HG03442 (cell line): ENCODE measurements at regions not wholly inside any gene's neighbourhood (a gene's known extent, or its start where the extent isn't known, plus 50 kb on each side); places are given as distances from the start of the nearest gene placed in this dataset.
"Not testable (repeated sequence)": the region's sequence is repeated elsewhere in the genome, so short reads cannot be mapped to it uniquely, and the experiment has no call there.

Experiments
- ATAC-seq: cut with Tn5 transposase; IDR thresholded peaks from one replicate; pipeline ENCODE4 v1.9.1; 2021; ENCODE audit warnings: mild to moderate bottlenecking, moderate library complexity; ENCODE audit not compliant: unreplicated experiment

DNA sequence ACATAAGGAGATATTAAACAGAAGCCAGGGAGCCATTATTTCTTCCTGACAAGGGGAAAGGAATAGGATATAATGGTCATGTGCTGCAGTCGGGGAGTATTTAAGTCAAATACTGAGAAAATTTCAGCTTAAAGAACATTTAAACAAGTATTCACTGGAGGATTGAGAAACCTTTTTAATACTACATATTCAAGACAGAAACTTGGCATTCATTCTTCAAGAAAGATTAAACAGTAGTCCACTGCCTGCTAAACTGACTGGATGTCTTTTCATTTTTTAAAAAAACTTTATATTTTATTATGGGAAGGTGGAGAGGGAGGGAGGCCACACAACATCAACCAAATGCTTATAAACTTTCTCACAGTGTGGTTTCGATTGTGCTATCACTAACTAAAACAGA, 107.4 kb upstream of the CBLB start:
- ATAC-seq, result no peak

DNA sequence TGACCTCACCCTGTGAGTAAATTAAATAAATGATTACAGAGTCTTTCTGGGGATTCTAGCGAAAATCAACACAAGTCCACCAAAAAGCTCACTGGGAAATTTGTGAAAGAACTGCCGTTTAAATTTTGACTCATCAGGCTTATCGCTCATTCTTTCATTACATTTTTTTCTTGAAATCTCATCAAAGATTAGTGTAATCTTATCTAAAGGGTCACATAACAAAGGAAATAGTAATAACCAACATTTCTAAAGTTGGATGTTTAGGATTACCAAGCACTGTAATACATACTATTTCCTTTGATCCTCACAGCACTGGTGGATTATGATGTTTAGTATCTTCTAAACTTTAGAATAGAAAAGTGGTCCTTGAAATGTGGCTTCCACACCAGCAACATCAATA, 111.1 kb upstream of the CBLB start:
- no peak for ATAC-seq

DNA sequence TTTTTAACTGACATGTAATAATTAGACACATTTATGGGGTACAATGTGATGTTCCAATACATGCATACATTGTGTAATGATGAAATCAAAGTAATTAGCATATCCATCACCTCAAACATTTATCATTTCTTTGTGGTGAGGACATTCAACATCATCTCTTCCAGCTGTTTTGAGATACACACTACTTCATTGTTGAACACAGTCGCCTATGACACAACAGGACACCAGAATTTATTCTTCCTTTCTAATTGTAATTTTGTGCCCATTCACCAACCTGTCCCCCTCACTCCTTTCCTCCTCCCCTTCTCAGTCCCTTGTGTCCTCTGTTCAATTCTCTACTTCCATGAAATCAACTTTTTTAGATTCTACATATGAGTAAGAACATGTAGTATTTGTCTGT, 113.4 kb upstream of the CBLB start:
- no peak for ATAC-seq

- no peak for ATAC-seq
Observed at GRCh38 chr3:105984837-105985236, 116.0 kb upstream of the CBLB start.

DNA sequence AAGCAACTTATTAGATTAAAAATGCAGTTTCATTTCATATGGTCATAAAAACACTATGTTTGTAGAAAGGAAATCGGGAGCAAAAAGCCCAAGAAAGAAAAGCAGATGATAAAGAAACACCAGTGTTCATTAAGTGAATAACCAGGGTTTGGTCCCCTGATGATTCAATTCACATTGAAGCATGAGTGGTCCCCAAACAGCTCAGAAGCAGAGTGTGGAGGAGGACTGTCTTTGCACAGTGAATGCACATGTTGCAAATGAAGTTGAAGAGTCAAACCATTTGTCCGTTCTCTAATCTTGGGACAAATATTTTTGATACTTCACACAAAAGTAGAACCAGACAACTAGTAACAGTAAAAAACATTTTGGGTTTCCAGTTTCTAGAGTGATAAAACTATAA, 117.5 kb upstream of the CBLB start:
- ATAC-seq, result not testable (repeated sequence)

GRCh38 chr3:105987809-105988208, 119.0 kb upstream of the CBLB start:
- ATAC-seq, result no peak

DNA sequence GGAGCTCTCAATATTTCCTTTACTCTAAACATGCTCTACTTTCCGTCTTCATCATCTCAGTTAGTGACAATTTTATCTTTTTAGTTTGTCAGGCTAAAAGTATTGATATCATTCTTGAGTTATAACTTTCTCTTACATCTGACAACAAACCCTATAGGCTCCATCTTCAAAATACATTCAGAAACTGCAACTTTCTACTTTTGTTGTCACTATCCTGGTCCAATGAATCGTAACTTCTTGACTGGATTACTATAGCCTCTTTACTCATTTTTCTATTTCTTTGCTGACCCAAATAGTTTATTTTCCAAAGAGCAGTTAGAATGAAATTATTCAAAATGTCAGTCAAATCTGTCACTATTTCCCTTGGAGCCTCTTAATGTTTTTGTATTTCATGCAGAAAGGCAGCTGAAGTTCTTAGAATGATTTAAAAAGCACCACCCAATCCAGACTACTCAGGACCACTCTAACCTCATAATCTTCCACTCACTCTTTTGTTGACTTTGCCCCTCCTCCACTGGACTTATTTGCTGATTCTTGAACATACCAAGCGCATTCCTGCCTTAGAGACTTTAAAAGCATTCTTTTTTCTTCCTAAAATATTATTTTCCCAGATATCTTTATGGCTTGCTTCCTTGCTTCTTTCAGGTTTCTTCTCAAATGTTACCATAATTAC, 119.9 kb upstream of the CBLB start:
- no peak for ATAC-seq

GRCh38 chr3:105996781-105997180, 128.0 kb upstream of the CBLB start:
- no peak for ATAC-seq

DNA sequence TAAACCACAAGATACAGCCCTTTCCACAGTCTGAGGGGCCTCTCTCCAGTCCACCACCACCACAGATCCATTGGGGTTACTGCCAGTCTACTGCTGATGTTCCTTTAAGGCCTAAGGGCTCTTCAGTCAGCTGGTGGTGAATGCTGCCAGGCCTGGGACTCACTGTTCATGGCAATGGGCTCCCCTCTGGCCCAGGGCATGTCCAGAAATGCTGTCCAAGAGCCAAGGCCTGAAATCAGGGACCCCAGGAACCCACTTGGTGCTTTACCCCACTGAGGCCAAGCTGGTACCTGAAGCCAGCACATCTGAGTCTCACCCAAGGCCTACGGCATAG, 128.6 kb upstream of the CBLB start:
- ATAC-seq, result no peak

GRCh38 chr3:105997800-105998526, 129.2 kb upstream of the CBLB start:
- no peak for ATAC-seq

- no peak for ATAC-seq
Observed at GRCh38 chr3:105999856-106000255, 131.0 kb upstream of the CBLB start.

DNA sequence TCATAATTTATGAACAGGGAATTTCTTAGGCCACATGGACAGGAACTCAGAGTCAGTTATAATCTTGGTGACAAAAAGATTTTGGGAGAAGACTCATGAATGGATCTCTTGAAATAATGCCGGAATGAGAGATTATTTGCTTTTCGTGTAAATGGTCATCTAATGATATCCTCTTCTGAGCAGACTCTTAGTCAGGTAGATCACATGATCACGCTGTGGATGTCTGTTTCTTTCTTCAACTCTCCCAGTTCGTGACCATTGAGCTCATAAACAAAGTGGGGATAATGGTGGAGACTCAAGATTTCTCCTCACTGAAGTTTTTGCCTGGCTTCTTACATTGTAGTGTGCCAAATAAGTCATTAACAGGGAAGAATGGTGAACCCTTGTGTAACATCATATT, 133.1 kb upstream of the CBLB start:
- ATAC-seq, result no peak

DNA sequence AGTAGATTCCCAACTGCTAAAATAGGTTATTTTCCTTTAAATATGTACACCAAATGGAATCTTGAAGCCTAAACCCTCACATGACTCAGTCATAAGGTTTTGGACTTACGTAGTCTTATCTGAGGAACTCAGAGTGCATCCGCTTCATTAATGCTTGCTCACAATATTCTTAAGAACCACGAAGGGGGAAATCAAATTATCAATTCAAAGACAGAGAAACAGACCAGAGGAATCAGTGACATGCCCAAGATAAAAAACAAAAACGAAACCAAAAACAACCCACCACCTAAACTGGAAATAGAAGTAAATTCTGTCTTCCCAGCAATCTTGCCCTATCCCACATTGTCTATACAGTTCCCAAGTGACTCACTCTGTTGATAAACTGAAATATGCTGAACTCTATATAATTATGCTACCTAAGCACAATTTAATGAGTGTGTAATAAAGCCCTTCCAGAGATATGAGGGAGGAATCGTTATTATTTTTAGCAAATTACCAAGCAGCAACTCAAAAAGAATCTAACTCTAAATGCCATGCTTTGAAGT, 135.4 kb upstream of the CBLB start:
- no peak for ATAC-seq

- ATAC-seq, result no peak
Observed at GRCh38 chr3:106004826-106005225, 136.0 kb upstream of the CBLB start.

DNA sequence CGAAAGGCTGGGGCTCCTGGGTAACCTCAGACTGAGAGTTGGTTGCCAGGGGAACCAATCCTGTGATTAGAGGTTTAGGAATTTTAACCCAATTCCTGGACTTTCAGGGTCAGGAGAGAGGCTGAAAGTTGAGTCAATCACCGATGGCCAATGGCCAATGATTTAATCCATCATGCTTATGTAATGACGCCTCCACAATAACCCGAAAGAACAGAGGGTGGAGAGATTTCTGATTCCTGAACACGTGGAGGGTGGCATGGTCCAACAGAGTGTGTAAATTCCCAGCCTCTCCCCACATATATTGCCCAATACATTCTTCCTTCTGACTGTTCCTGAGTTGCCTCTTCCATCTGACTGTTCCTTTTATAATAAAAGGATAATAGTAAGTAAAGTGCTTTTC, 137.2 kb upstream of the CBLB start:
- no peak for ATAC-seq

DNA sequence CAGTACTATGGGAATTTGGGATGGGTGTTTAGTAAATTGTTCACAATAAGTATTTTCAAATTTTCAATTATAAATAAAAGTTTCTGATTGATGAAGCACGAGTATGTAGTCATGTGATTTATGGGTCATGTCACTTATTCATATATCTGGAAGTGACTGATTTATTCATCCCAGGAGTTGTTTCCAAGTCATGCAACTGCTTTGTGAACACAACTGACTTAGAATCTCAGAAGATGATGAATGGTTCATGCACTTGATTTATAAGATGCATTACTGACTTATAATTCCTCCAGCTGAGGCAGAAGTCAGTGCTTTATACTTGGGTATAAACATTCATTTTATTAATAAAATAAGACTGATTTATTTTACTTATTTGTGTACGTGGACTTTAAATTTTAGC, 137.8 kb upstream of the CBLB start:
- ATAC-seq, result no peak

DNA sequence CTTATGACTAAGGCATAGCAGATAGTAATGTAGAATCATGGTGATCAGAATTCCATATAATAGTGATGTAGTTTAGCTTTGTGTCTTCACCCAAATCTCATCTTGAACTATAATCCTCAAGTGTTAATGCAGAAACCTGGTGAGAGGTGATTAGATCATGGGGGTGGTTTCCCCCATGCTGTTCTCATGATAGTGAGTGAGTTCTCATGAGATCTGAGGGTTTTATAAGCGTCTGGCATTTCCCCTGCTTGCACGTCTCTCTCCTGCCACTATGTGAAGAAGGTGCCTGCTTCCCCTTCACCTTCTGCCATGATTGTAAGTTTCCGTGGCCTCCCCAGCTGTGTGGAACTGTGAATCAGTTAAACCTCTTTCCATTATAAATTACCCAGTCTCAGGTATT, 138.7 kb upstream of the CBLB start:
- no peak for ATAC-seq

DNA sequence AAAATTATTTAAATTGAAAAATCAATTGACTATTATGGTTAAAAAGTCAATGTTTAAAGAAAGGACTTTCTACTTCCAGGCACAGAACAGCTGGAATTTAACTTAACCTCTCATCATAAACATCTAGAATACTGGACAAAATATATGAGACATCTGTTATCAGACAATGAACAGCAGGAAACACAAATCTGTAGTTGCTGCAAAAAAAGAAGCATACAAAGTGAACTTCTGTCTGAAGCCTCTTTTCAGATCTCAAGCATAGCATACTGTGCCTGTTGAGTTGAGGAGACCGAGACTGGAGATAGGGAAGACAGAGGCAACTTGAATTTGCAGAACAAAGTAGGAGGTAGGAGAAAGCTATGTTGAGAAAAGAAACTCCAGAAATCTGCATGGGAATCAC, 140.0 kb upstream of the CBLB start:
- ATAC-seq, result no peak

- ATAC-seq, result no peak
Observed at GRCh38 chr3:106010829-106011228, 142.0 kb upstream of the CBLB start.

DNA sequence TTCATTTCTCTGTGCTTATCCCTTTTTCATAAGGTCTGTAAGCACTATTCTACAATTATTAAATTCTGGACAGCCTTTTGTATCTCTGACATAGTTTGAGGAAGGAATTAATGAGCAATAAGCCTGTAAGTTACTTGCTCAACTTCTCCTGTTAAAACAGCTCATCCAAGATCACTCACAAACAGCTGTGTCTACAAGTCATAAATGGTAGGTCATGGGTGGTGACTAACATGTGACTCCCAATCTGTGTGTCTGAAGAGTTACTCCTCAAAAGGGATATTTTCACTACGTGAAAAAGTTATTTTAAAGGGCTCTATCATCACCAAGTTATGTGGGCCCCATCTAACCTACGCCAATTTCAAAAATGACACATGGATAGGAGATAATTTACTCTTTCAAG, 145.2 kb upstream of the CBLB start:
- ATAC-seq, result no peak

DNA sequence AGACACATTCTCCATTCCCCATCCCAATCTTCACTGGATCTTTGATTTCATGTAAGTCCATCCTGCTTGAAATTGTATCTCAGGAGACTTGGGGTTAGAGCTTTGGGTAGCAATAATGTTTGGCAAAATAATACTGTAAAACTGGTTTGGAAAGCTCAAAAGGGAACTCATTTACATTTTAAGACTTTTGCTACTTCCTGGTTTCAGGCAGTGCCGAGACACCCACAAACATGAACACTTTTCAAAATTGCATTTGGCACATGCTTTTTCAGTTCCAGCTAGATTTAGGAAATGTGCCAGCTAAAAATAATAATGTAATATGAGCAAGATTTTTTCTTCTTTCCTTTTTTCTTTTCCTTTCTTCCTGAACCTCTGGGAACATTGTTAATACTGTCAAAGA, 145.7 kb upstream of the CBLB start:
- ATAC-seq, result no peak

DNA sequence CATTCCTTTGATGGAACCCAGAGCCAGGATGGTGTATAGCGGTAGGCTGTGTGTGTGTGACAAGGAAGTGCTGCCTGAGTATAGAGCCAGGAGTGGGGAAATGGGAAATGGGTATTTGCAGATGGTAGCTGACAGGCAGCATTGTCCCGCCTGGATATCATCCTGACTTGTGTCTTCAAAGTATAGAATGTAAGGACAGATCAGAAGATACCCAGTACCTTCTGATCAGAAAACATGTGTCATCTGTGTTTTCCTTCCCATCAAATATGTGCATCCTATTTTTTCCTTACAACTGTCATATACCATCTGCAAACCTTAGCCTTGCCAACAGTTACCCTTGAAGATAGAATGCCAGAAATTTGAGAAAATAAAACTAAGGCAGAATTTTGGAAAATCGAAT, 146.2 kb upstream of the CBLB start:
- no peak for ATAC-seq

GRCh38 chr3:106018102-106018501, 149.3 kb upstream of the CBLB start:
- ATAC-seq, result no peak
